ENCODE measurements at regions not wholly inside any gene's neighbourhood (a gene's known extent, or its start where the extent isn't known, plus 50 kb on each side); places are given as distances from the start of the nearest gene placed in this dataset.

DNA sequence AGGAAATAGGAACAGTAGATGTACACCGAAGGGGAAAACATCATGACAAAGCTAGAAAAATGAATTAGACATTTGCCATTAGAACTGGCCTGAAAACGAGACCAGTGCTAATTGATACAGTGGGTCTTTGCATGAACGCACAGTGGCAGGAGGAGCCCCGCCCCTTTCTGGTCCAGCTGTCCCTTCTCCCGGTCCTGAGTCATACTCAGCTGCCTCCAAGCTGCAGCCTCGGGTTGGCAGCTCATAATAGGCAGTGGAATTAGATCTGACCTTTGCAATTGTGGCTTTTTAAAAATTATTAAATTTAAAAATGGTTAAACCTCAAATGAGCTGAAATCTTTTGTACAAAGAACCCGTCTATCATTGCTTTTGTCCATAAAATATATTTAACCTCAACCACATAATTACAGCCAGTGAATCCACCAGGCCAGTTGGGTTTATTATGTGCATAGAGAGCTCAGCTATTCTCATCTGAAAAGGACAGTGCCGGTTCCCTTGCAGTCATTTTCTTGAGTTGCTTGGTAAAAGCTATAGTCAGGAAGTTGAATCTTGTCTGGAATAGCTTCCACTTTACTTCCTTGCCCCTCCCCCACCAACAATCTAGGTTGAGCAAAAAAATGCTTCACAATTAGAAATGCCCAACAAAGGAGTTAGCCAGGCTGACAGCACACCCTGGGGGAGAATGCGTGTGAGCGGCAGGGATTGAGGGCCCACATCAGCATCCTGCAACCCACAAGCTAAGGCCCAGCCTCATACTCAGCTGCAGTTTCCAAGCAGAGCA is 147.1 kb downstream of the BUB3 start:
- TF ChIP-seq, protein P1, sequence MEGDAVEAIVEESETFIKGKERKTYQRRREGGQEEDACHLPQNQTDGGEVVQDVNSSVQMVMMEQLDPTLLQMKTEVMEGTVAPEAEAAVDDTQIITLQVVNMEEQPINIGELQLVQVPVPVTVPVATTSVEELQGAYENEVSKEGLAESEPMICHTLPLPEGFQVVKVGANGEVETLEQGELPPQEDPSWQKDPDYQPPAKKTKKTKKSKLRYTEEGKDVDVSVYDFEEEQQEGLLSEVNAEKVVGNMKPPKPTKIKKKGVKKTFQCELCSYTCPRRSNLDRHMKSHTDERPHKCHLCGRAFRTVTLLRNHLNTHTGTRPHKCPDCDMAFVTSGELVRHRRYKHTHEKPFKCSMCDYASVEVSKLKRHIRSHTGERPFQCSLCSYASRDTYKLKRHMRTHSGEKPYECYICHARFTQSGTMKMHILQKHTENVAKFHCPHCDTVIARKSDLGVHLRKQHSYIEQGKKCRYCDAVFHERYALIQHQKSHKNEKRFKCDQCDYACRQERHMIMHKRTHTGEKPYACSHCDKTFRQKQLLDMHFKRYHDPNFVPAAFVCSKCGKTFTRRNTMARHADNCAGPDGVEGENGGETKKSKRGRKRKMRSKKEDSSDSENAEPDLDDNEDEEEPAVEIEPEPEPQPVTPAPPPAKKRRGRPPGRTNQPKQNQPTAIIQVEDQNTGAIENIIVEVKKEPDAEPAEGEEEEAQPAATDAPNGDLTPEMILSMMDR (IDR thresholded peaks at IDR 0.05) = no peak
- no peak for TF ChIP-seq POLR2A (IDR thresholded peaks at IDR 0.05)
